Germinal center (tissue), 1 donor: ENCODE measurements at regions not wholly inside any gene's neighbourhood (a gene's known extent, or its start where the extent isn't known, plus 50 kb on each side); places are given as distances from the start of the nearest gene placed in this dataset.

ENCODE experiments used
- DNase-seq: peaks from one replicate; pipeline ENCODE4 v3.0.0; 2012; ENCODE audit warnings: mixed read lengths, low spot score

DNA sequence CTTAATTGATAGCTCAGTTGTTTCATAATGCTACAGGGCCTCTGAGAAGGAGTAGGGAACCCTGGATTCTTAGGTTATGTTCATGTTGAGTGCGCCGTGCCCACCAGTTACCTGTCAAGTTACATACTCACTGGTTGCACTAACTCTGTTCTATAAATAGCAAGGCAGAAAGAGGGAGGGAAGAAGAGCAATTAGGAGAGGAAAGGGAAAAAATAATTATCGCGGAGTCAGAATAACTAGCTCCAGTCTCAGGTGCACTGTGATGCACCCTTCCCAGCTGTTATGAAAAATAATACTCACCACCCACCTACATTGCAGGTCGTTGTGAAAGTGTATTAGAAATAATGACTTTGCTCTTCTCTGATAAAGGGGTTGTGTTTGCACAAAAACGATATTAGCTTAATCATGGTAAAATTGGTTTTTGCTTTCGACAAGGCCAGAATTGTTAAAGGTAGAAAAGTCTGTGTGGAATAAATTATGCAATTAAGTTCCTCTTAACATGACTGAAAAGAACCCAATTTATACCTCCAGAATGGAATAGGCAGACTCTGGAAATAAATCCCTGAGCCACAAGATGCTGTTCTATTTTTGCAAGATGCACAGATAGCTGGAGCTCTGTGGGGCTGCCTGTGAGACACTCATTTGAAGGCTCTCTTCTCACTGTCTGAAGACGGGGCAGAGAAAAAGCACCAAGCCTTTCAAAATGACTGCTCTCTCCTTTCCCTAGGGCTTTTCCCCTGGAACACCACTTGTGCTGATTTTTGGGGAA lies 137.6 kb upstream of the PITRM1 start:
- DNase-seq: no peak

DNA sequence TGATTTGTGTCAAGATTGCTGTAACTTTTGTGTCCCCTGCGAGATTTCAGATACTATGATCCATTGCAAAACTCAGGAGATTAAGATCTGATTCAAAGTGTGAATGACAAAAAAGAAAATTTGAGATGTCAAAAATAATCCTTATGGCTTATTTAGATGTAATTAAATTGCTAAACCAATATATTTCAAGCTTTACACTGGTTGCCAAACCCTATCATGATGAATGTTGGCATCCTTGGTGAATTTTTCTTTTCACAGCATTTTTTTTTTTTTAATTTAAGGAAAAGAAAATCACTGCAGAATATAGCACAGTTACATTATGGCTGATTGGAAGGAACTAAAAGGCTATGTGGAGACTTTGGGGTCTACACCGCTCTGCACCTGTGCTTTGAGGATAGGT lies 133.5 kb upstream of the PITRM1 start:
- DNase-seq: no peak

DNA sequence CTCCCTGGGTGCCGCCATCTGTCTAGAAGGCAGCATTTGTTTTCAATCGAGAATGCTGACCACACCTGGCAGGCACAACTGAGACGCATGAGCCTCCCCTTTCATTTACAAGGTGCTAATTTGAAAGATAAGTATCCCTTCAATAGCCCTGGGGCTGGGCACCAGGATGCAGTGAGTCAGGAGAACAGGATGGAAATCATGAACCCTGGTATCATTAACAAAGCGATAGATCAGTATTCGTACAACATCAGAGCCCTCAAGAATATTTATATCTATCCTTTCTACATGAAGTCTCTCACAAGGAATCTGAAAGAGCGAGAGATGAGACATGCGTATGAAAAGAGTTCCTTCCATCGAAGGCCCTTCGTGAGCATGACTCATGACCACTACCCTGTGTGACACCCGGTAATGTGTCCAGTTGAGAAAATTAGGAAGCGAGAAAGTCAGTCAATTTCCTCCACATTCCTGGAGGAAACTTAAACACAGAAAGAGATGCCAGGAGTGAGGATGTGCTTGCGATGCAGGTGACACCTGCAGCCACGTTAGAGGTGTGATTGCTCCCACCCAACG lies 123.1 kb upstream of the PITRM1 start:
- no peak for DNase-seq

DNA sequence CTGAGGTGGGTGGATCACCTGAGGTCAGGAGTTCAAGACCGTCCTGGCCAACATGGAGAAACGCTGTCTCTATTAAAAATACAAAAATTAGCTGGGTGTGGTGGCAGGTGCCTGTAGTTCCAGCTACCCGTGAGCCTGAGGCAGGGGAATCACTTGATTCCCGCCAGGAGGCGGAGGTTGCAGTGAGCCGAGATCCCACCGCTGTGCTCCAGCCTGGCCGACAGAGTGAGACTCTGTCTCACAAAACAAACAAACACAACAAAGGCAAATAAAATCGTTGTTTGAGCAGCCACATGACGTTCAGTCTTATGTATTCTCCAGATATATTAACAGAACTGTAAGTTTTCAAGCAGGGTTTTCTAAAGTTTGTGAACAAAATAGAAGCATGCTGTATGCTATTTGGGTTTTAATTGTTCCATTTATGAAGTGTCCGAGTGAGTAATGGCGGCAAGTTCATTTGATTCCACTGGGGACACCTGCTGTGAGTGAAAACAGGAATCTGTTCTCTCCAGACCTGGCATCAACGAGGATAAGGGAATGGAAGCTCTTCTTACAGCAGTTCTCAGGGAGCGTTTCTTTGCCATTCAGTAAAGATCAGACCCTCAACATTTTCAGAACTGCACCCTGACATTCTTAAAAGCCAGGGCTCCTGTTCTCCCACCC lies 122.5 kb upstream of the PITRM1 start:
- DNase-seq: no peak

DNA sequence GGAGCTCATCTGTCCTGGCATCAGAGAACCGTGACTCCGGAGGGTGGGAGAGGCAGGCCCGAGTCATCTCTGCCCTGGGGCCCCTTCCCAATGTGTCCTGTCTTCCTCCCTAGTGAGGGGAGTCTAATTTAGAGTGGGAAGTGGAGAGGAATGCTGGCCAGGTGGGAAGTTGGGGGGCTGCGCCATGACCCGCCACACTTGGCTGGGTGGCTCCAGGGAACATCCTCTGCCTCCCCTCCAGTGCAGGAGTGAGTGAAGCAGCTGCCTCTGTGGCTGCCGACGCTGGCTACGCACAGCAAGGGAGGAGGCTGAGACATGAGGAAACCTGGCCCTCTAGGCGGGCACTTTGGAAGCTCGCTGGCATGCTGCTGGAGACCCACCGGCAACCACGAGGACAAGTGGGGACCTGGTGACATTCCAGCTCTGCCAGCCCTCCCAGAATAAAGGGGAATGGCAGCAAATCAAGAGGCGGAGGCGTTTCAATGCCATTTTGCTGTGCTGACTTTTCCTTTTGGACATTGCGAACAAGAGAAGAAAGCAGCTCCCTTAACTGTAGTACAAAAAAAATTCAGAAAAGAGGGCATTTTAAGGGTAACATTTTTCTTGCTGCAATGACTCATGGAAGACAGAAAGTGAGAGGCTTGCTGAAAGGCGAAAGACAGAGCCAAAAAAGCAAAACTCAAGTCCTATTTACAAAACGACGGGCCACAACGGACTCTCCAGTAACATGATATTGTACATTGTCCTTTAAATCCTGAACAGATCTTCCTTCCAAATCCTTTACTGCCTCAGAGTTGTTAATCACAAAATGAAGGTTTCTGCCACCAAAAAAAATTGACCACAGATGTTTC lies 121.2 kb upstream of the PITRM1 start:
- DNase-seq: no peak

DNA sequence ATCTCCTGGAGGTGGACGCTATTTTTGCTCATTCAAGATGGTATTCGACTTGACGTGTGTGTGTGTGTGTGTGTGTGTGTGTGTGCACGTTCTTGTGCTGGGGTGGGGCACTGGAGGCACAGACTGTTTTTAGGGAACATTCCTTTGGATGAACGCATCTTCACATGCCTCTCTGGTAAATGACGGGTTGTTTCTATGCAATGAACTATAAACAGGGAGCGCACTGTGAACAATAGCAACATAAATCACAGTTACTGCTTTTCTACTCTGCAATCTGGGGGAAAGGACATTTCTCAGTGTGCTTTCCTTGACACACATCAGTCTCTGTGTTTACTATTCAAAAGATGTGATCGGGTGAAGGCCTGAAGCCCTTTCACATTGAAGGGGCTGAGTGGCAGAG lies 120.1 kb upstream of the PITRM1 start:
- no peak for DNase-seq

DNA sequence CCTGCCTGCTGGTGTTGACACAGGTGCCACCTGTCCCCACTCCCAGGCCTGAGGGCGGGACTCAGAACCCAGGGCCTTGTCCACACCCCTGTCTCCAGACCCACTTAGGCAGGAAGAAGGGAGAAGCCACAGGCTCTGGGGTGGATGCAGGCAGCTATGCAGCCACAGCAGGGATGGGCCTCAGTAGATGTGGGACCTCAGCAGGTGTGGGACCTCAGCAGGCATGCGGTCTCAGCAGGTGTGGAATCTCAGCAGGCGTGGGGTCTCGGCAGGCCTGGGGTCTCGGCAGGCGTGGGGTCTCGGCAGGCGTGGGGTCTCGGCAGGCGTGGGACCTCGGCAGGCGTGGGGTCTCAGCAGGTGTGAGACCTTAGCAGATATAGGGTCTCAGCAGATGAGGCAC lies 118.0 kb upstream of the PITRM1 start:
- no peak for DNase-seq

DNA sequence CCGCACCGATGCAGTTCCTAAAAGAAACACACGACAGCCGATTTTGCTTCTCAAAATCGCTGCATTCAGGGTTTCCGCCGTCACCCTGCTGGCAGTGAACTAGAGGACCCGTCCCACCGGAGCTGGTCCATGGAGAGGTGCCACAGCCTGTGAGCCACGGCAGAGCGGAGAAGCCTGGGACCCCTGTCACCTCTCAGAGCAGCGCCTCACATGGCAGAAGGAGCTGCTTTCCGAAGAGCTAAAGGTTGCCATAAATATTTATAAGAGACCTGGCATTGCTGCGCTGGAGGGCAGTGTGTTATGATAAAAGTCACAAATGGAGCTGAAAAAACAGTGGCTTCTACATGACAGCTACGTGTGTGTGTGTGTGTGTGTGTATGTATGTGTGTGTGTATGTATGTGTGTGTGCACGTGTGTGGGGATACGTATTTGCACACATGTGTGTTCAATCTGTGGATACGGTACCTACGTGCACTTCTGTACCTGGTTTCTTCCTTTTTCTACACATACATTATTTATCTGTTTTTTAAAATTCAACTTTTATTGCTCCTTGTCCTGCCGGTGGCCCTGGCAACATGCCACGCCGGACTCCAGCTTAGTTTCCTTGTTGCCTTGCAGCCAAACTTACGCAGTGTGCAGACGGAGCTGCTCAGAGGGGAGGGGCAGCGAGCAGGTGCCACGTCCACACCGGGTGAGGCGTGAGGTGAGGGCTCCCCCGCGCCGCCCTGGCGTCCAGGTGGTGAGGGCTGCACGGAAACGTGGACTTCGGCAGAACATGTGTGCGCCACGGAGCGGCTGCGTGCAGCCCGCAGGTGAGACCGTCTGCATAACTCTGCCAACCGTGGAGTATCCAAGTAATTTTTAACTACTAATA lies 115.2 kb upstream of the PITRM1 start:
- no peak for DNase-seq

DNA sequence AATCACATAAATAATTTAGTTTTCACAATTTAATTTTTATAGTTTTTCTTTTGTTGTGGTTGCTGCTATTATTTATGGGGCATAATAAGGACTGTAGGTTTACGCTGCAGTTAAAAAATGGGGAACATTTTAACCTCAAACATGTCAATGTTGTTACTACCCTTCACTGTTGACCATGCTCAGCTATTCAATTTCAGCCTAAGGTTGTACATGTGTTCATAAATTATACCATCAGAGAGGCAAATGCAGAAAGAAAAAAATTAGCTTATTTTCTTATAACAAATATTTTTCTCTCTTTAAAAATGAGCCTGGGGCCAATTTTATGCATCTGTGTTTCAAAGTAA lies 110.1 kb upstream of the PITRM1 start:
- DNase-seq: no peak

DNA sequence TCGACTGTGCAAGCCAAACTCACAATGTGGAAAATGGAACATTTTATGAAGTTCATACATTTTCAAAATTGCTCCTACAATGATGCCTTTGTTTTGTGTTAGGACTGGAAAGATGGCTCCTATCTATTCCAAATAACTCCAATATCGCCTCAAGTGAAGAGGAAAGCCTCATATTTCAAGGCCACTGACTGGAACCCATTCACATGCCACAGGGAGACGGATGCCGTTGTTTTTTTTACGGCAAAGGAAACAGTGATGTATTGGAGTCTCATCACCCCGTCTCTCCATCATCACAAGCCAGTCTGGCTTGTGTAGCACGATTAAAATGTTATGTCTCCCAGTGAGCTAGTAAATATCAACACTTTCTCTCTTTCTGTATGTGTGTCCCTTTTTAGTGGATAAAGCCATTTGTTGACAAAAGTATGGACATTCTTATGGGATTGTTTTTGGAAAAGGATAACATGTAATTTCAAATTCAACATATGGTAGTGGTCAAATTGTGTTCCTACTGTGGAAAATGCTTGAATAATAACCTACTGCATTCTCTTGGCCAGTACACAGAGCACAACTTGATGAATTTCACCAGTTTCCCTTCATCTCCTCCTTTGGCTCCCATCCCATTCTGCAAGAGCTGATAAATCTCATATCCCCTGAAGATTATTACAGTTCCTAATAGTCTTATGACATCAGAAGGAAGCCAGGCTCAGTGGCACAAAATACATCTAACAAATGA lies 109.5 kb upstream of the PITRM1 start:
- no peak for DNase-seq

DNA sequence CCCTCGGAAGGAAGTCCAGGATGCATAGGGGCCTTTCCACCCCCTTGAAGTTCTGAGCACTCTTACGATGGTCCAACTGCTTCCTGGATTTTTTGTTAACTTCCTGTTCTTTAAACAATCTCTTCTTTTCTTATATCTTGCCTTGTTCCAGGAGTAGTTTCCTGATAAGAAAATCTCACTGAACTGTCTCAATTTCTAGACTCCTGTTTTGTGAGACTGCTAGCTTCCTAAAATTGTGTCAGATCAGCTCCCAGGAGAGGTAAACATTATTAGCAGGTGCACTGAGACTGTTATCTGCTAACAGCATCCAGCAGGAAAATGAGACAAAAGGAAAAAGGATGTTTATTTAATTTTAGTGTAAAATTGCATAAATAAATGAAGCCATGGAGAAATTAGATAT lies 106.2 kb upstream of the PITRM1 start:
- no peak for DNase-seq

DNA sequence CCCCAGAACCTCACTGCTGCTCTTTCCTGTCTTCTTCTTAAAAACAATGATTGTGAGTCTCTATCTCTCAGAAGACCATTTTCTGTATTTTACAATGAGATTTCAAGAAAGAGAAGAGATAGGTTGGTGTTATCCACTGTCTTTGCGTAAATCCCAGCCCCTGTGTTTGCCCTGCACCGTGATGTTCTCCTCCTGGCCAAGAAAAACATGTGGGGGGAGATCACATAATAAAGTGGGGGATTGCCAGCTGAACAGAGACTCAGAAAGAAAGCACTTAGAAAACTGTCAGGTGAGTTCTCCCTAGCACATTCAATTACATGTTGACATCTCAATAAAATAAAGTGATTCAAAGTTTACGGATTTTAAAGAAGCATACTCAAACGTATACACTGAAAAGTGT lies 105.0 kb upstream of the PITRM1 start:
- no peak for DNase-seq

DNA sequence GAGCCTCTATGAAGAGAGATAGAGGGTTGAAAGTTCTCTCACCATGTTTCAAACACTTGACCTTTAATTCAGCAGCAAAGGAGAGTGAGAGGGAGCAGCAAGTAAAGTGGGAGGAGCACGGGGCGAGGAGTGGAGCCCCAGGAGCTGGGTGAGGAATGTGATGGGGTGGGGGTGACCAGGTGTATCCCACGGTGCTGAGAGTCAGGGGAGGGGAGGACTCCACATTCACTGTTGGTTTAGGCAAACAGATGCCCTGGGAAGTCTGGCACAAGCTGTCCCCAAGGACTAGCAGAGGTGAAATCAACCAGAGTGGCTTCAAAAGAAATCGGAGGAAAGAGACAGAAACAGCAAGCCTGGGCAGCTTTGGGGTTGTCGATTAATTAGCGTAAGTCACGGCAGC lies 101.8 kb upstream of the PITRM1 start:
- DNase-seq: no peak

DNA sequence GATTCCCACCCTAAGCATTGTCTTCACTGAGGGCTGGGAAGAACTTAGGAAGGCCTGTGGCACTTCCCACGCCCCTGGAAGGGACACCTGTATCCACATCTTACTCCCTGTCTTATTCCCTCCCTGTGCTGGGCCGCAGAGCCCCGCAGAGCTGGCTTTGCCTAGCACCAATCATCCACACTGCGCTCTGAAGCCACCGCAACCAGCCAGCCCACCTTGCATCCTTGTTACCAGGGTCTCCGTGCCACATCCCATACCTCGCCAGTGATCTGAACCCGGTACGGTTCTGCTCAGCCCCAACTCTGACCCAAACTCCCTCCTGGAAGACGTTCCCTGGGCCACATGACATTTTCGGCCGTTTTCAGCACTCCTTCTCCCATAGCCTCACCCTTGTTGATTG lies 101.4 kb upstream of the PITRM1 start:
- no peak for DNase-seq

DNA sequence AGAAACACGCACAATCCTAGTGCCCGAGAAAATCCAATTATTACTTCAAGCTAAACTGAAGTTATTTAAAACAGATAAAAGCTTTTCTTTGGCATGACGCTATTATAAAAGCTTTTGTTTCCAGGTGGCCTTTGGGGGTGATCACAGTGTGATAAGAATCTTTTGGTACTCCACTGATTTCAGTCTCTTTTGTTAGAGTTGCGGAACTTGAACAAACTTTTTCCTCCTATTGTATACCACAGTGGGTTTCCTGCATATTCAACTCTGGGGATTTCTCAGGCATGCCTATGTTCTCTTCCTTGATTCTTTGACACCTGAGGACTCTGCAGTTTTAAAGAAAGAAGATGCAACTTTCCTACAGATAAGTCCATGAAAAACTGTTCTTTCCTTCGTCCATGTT lies 99.7 kb upstream of the PITRM1 start:
- DNase-seq: no peak

DNA sequence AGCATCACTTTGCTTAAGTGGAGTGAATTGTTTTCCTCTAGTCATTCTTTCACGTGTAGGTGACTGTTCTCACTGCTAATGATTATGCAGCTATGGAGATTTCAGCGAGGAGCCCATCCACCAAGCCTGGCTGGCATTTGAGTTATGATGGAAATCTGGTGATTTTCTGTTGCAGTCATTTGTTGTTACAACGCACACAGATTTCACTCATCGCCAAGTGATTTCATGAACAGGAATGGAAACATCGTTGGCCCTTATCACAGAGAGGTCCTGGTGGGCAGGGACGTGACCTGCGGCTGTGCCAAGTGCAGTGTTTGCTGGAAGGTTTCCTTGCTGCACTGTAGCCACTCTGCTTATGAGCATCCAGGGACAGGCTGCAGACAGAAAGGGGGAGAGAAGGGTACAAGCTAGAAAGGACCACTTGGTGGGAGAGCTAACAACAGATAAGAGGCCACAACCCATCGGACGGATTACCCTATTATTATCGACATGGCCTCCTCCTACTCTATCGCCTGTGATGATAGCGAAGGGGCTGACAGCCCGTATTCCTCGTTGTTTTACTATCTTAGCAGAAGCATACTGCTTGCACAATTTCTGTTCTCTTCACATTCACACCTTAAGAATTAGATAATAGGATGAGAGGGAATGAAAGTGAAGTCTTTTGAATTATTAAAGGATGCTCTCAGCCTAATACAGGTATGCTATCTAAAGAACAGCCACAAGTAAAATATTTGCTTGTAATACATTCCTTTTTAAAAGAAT lies 99.0 kb upstream of the PITRM1 start:
- DNase-seq: no peak

DNA sequence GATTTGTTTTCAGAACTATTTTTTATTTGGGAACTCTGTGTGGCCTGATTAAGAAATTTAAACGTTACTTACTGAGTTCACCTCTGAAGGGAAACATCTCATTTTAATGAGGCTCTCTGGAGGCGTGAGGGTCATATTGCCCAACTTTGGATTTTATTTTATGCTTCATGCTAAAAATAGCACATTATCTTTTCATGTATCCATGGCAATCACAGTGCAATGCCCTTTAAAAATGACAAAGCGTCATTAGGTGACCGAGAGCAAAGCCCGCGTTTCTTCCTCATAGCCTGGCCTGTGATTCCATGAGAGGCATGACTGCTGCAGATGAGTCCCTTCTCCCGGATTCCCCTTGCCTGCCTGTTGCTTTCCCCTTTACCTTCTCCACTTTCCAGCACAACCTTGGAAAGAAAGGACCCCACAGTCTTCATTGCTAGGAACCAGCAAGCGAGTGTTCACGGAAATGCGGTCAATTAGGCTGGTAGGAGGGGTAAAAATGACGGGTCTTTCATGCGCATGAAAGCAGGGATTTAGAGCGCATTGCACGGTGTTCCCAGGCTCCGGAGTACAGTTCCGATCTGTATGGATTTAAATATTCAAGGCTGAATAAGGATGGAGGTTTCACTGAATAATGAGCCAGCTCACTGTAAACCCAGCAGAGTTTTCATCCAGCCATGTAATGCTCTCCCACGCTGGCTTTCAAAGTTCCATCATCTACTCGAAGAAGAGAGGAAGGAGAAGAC lies 98.2 kb upstream of the PITRM1 start:
- DNase-seq: no peak

DNA sequence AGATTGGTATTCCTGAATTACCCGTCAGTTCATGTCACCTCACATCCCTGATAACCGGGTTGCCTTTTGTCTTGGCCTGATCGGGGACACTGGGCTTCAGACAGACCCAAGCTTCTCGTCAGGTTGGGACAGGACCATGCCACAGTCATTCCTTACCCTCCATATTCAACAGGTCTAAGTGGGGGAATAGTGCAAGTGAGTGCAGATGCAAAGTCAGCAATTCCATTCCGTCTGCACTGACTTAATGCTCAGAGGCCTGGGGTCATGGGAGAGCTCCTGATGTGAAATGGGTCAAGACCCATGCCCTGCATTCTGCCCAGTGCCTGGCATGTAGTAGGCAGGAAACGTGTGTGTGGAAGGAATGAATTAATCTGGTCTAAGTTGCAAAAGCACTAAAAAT lies 95.4 kb upstream of the PITRM1 start:
- no peak for DNase-seq

DNA sequence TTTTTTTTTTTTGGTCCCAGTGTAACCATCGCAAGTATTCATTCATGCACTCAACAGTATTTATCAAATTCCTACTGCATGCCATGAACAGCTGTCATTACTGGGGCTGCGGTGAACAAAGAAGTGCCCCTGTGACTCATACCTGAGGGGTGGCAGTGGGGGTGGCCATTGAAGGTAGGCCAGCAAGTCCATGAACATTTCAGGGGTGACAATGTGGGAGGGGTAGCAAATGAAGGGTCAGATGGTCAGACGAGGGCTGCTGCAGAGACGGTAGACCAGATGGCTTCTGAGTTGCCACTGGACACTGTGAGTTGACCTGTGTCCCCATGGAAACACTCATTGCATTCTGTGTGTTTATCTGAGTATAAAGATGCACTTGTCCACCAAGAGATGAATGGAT lies 92.5 kb upstream of the PITRM1 start:
- DNase-seq: no peak
